Loucy (cell line): ENCODE measurements at regions not wholly inside any gene's neighbourhood (a gene's known extent, or its start where the extent isn't known, plus 50 kb on each side); places are given as distances from the start of the nearest gene placed in this dataset.

Experiments
- H2AFZ ChIP-seq: fragments of 200-600 bp; sonication (generic); 2 replicates; pipeline ENCODE4 v1.6.0; 2016; ENCODE audit warnings: antibody characterized with exemption, mild to moderate bottlenecking, low read length, moderate library complexity
- H3F3A ChIP-seq: fragments of 200-600 bp; 2 replicates; pipeline ENCODE4 v1.6.0; 2016; ENCODE audit warnings: antibody characterized with exemption, low read depth, mild to moderate bottlenecking
- H3K27me3 ChIP-seq: fragments of 200-600 bp; sonication (generic); 2 replicates; pipeline ENCODE4 v1.6.1; 2014; ENCODE audit warnings: low read length, mild to moderate bottlenecking; ENCODE audit not compliant: insufficient read depth, poor library complexity, severe bottlenecking
- H3K36me3 ChIP-seq: fragments of 200-600 bp; sonication (generic); 2 replicates; pipeline ENCODE4 v1.6.1; 2016; ENCODE audit warnings: low read length; ENCODE audit not compliant: insufficient read depth
- H3K4me1 ChIP-seq: fragments of 200-600 bp; sonication (generic); 2 replicates; pipeline ENCODE4 v1.5.1; 2014; ENCODE audit warnings: low read length, mild to moderate bottlenecking; ENCODE audit not compliant: insufficient read depth, poor library complexity, severe bottlenecking
- H3K4me2 ChIP-seq: fragments of 200-600 bp; sonication (generic); 2 replicates; pipeline ENCODE4 v1.6.0; 2014; ENCODE audit warnings: antibody characterized with exemption, low read length, low read depth, mild to moderate bottlenecking; ENCODE audit not compliant: poor library complexity, severe bottlenecking
- H3K4me3 ChIP-seq: fragments of 200-600 bp; sonication (generic); 2 replicates; pipeline ENCODE4 v1.5.1; 2014; ENCODE audit warnings: low read length, mild to moderate bottlenecking, mixed read lengths; ENCODE audit not compliant: poor library complexity, severe bottlenecking
- H3K79me2 ChIP-seq: fragments of 200-600 bp; sonication (generic); 2 replicates; pipeline ENCODE4 v1.6.1; 2014; ENCODE audit warnings: low read length; ENCODE audit not compliant: insufficient read depth
- H3K9ac ChIP-seq: fragments of 200-600 bp; sonication (generic); 2 replicates; pipeline ENCODE4 v1.6.0; 2014; ENCODE audit warnings: mild to moderate bottlenecking, low read depth, low read length, moderate library complexity; ENCODE audit not compliant: poor library complexity, severe bottlenecking
- H3K9me2 ChIP-seq: fragments of 200-600 bp; sonication (generic); replicated peaks from 2 replicates; pipeline ENCODE4 v1.6.1; 2016; ENCODE audit warnings: low read depth, low read length, mixed read lengths
- H3K9me3 ChIP-seq: fragments of 200-600 bp; sonication (generic); 2 replicates; pipeline ENCODE4 v1.6.1; 2014; ENCODE audit warnings: mild to moderate bottlenecking, antibody characterized with exemption, low read length, low read depth; ENCODE audit not compliant: insufficient read depth
- H4K20me1 ChIP-seq: fragments of 200-600 bp; sonication (generic); 2 replicates; pipeline ENCODE4 v1.6.0; 2014; ENCODE audit warnings: antibody characterized with exemption, low read length, mild to moderate bottlenecking; ENCODE audit not compliant: insufficient read depth, poor library complexity, severe bottlenecking
- CTCF ChIP-seq: fragments of 200-600 bp; sonication (generic); conservative IDR thresholded peaks from 2 replicates; pipeline ENCODE4 v1.5.1; 2014; ENCODE audit warnings: mild to moderate bottlenecking, antibody characterized with exemption, low read length
- EZH2phosphoT487 ChIP-seq: fragments of 200-600 bp; IDR thresholded peaks from 2 replicates; pipeline ENCODE4 v1.6.1; 2018; ENCODE audit warnings: antibody characterized with exemption, mild to moderate bottlenecking, moderate library complexity, borderline replicate concordance

DNA sequence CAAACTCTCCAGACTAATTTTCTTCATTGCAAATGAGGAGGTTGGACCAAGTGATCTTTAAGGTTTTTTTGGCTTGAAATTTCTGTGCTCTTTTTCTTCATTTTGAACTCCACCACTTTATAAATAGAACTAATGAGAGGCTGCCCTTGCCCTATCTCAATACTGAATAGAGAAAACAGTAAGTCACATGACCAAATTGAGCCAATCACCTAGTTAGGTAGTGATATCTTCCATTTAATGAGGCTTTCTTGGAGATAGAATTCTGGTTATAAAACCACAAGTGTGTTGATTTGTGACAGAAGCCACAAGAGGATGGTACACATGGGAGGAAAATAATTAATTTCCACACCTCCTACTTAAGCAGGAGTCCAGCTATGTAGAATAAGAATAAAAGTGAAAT lies 263.4 kb upstream of the SNX7 start:
- no peaks in the 10 kb centered on the region for H3K27me3 ChIP-seq
- peak overlapping the region; percentile 64; the same call in 1 of the 2 replicates for H2AFZ ChIP-seq
- H3K9me2 ChIP-seq, result no peaks in the 10 kb centered on the region
- no peak for TF ChIP-seq CTCF
- no peak for TF ChIP-seq EZH2phosphoT487
- H3K4me2 ChIP-seq, result peak overlapping the region; percentile 56
- no peaks in the 10 kb centered on the region for H3K9me3 ChIP-seq
- no peaks in the 10 kb centered on the region for H3K36me3 ChIP-seq
- peaks cover 4% of the 10 kb centered on the region; the same call in 1 of the 2 replicates for H3F3A ChIP-seq
- peak overlapping the region; percentile 55 for H3K9ac ChIP-seq
- H3K79me2 ChIP-seq, result no peaks in the 10 kb centered on the region
- H4K20me1 ChIP-seq, result no peaks in the 10 kb centered on the region
- peaks cover 50% of the 10 kb centered on the region for H3K4me1 ChIP-seq
- peak overlapping the region; percentile 34 for H3K4me3 ChIP-seq

DNA sequence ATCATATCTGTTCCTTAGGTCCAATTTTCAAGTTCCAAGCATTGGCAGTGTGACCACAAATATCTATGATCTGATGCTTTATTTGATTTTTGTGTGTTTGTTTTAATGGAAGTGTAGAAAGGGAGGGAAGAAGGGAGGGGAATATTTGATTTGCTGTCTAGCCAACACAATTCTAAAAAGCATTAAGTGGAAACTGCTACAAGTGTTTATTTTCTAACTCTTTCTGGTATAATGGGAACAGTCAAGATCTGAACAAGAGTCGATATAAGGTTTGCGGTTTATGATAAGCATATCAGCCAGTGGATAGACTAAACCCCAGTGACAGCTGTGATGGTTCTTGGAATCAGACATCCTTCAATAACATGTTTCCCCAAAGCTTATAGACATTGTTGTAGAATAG lies 267.8 kb upstream of the SNX7 start:
- Histone ChIP-seq H3F3A (no peaks in the 10 kb centered on the region), H2AFZ (peak overlapping the region; percentile 3; the same call in 1 of the 2 replicates), H3K9ac (no peak overlapping the region), H3K4me3 (no peak overlapping the region), H3K9me2 (no peaks in the 10 kb centered on the region), H4K20me1 (no peaks in the 10 kb centered on the region), H3K27me3 (no peaks in the 10 kb centered on the region), H3K79me2 (no peaks in the 10 kb centered on the region), H3K36me3 (no peaks in the 10 kb centered on the region), H3K4me2 (no peak overlapping the region), H3K4me1 (peaks cover 48% of the 10 kb centered on the region), H3K9me3 (no peaks in the 10 kb centered on the region)
- TF ChIP-seq CTCF, result no peak
- TF ChIP-seq EZH2phosphoT487, result no peak

DNA sequence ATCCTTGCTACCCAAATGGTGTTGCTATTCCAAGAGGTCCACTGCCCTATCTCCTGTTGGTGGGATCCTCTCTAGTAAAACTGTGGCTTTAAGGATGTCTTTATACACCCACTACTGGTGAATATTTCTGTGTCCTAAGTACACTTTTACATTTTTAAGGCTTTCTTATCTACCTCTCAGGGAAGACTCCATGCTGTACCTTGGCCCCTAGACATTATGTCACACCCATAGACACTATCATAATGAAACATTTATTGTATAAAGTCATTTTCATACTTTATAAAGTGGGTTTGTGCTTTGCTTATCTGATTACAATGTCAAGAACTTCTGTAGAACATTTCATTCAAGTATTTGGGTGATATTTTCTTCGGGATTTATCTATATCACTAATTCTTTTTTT lies 270.3 kb upstream of the SNX7 start:
- peak overlapping the region; percentile 11; the same call in 1 of the 2 replicates for H2AFZ ChIP-seq
- no peak overlapping the region for H3K4me3 ChIP-seq
- H3K4me2 ChIP-seq, result no peak overlapping the region
- H3F3A ChIP-seq, result peaks cover 6% of the 10 kb centered on the region
- H3K9me3 ChIP-seq, result no peaks in the 10 kb centered on the region
- no peaks in the 10 kb centered on the region for H4K20me1 ChIP-seq
- H3K9ac ChIP-seq, result no peak overlapping the region
- no peaks in the 10 kb centered on the region for H3K27me3 ChIP-seq
- H3K36me3 ChIP-seq, result no peaks in the 10 kb centered on the region
- no peaks in the 10 kb centered on the region for H3K9me2 ChIP-seq
- H3K79me2 ChIP-seq, result no peaks in the 10 kb centered on the region
- H3K4me1 ChIP-seq, result peaks cover 60% of the 10 kb centered on the region
- no peak for TF ChIP-seq CTCF
